A549 (cell line): ENCODE measurements at regions not wholly inside any gene's neighbourhood (a gene's known extent, or its start where the extent isn't known, plus 50 kb on each side); places are given as distances from the start of the nearest gene placed in this dataset.

ENCODE experiments used
- CBX2 ChIP-seq: fragments of 200-600 bp; sonication (generic); IDR thresholded peaks from 2 replicates; pipeline ENCODE4 v1.6.1; 2016; ENCODE audit warnings: low read depth, mild to moderate bottlenecking, borderline replicate concordance
- CBX8 ChIP-seq: fragments of 200-600 bp; sonication (generic); IDR thresholded peaks from 2 replicates; pipeline ENCODE4 v1.6.1; 2016
- CHD4 ChIP-seq: fragments of 200-600 bp; sonication (generic); IDR thresholded peaks from 2 replicates; pipeline ENCODE4 v1.6.1; 2016; ENCODE audit warnings: antibody characterized with exemption, mild to moderate bottlenecking, borderline replicate concordance
- EP300 ChIP-seq, 2 experiments: fragments of >200 bp; sonication (Bioruptor Twin); formaldehyde crosslinking; IDR thresholded peaks; 2 replicates in 1 of 2; 3 replicates in 1 of 2; pipeline ENCODE4 v1.6.1; 2016 to 2017
- KDM1A ChIP-seq: fragments of 200-600 bp; sonication (generic); IDR thresholded peaks from 2 replicates; pipeline ENCODE4 v1.6.1; 2016; ENCODE audit warnings: low read depth, mild to moderate bottlenecking
- MAFK ChIP-seq: fragments of 450-650 bp; IDR thresholded peaks from 2 replicates; pipeline ENCODE4 v1.6.1; 2014; ENCODE audit not compliant: partially characterized antibody
- POLR2A ChIP-seq: IDR thresholded peaks from 2 replicates; pipeline ENCODE4 v1.6.1; 2012; ENCODE audit warnings: mild to moderate bottlenecking, low read length
- RARB ChIP-seq: fragments of 250-450 bp; sonication (Bioruptor Pico); IDR thresholded peaks from 2 replicates; pipeline ENCODE4 v1.8.0; 2021; ENCODE audit warnings: mild to moderate bottlenecking, moderate library complexity
- ZC3H11A ChIP-seq: fragments of 450-650 bp; IDR thresholded peaks from 2 replicates; pipeline ENCODE4 v1.6.1; 2014; ENCODE audit warnings: antibody characterized with exemption, mild to moderate bottlenecking
- ZNF302 ChIP-seq: fragments of 250-450 bp; sonication (Bioruptor Pico); IDR thresholded peaks from 2 replicates; pipeline ENCODE4 v1.9.0; 2021; ENCODE audit warnings: inconsistent platforms, mild to moderate bottlenecking, moderate library complexity
- TF ChIP-seq, protein P1 (sequence below): fragments of 450-650 bp; IDR thresholded peaks from 2 replicates; pipeline ENCODE4 v1.6.1; 2014; ENCODE audit warnings: antibody characterized with exemption
- TF ChIP-seq, protein P2 (sequence below): fragments of >200 bp; sonication (Bioruptor Twin); formaldehyde crosslinking; IDR thresholded peaks from 3 replicates; pipeline ENCODE4 v1.5.1; 2016

GRCh38 chr4:125682730-125683129 is 368.0 kb downstream of the FAT4 start:
- TF ChIP-seq POLR2A (no peak), EP300 (IDR thresholded peaks at IDR 0.05) (no peak), RARB (CRISPR knock-in tag) (no peak), KDM1A (no peak), ZC3H11A (no peak), ZNF302 (CRISPR knock-in tag) (no peak), CHD4 (no peak), CBX2 (no peak), CBX8 (no peak), MAFK (no peak)
- TF ChIP-seq, protein P1, sequence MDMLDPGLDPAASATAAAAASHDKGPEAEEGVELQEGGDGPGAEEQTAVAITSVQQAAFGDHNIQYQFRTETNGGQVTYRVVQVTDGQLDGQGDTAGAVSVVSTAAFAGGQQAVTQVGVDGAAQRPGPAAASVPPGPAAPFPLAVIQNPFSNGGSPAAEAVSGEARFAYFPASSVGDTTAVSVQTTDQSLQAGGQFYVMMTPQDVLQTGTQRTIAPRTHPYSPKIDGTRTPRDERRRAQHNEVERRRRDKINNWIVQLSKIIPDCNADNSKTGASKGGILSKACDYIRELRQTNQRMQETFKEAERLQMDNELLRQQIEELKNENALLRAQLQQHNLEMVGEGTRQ, result no peak
- TF ChIP-seq, protein P2, sequence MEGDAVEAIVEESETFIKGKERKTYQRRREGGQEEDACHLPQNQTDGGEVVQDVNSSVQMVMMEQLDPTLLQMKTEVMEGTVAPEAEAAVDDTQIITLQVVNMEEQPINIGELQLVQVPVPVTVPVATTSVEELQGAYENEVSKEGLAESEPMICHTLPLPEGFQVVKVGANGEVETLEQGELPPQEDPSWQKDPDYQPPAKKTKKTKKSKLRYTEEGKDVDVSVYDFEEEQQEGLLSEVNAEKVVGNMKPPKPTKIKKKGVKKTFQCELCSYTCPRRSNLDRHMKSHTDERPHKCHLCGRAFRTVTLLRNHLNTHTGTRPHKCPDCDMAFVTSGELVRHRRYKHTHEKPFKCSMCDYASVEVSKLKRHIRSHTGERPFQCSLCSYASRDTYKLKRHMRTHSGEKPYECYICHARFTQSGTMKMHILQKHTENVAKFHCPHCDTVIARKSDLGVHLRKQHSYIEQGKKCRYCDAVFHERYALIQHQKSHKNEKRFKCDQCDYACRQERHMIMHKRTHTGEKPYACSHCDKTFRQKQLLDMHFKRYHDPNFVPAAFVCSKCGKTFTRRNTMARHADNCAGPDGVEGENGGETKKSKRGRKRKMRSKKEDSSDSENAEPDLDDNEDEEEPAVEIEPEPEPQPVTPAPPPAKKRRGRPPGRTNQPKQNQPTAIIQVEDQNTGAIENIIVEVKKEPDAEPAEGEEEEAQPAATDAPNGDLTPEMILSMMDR, result no peak
